ENCODE measurements at regions not wholly inside any gene's neighbourhood (a gene's known extent, or its start where the extent isn't known, plus 50 kb on each side); places are given as distances from the start of the nearest gene placed in this dataset.

DNA sequence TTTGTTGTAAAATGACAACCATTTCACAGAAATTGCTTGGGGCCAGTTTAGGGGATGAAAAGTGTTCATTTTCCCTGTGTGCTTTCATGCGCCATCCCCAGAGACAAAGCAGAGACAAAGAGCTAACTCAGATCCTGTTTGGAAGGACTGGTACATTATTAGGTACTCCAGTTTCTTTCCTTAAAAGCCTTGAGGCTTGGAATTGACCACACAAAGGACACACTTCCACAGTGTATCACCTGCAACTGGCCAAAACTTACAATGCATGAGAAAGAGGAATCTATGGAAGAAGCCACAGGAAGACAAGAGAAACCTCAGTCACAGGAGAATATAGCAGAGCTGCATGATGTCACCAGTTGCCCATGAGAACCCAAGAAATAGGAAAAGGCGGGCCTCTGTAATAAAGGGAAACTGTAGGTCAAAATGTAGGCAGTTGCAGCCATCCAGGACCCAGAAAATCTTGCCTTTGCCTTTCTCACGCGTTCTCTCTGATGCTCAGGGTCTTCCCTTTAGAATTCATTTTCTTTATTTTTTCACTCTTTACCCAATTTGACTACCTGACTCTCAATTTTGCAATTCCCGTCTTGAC, 339.0 kb downstream of the RMST start:
- H3K27ac ChIP-seq (ENCODE audit: low read length), result no peak overlapping the region
- H3K4me3 ChIP-seq (ENCODE audit: low read length), result no peak overlapping the region
- DNase-seq, result no peak

DNA sequence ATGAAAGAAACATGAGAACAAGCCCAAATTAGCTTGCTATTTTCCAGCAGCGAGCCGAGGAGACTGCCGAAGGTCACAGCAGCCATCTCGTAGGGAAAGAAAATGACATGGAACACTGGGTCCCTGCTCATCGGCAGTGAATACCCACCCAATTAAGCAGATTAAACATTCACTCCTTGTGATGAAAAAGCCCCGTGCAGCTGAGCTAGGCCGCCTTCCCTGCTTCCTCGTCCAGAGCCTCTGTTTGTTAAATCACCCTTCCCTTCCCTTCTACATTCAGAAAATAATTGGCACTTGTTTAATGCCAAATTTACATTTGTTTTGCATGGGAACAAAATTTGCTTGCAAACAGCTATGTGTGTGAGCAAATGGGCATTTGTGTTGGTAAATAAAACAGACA, 342.5 kb downstream of the RMST start:
- H3K79me2 ChIP-seq (ENCODE audit: low read length), result no peaks in the 10 kb centered on the region
- H3K9me2 ChIP-seq (replicated peaks; ENCODE audit: insufficient read depth, low read length), result no peaks in the 10 kb centered on the region
- no peak for TF ChIP-seq EZH2 (optimal IDR thresholded peaks at IDR 0.05; ENCODE audit: low read depth, low read length)
- no peak for TF ChIP-seq EZH2phosphoT487 (IDR thresholded peaks at IDR 0.05; ENCODE audit: low read length)
- TF ChIP-seq, protein P1, sequence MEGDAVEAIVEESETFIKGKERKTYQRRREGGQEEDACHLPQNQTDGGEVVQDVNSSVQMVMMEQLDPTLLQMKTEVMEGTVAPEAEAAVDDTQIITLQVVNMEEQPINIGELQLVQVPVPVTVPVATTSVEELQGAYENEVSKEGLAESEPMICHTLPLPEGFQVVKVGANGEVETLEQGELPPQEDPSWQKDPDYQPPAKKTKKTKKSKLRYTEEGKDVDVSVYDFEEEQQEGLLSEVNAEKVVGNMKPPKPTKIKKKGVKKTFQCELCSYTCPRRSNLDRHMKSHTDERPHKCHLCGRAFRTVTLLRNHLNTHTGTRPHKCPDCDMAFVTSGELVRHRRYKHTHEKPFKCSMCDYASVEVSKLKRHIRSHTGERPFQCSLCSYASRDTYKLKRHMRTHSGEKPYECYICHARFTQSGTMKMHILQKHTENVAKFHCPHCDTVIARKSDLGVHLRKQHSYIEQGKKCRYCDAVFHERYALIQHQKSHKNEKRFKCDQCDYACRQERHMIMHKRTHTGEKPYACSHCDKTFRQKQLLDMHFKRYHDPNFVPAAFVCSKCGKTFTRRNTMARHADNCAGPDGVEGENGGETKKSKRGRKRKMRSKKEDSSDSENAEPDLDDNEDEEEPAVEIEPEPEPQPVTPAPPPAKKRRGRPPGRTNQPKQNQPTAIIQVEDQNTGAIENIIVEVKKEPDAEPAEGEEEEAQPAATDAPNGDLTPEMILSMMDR (IDR thresholded peaks at IDR 0.05; ENCODE audit: low read length), result no peak
- no peaks in the 10 kb centered on the region for H3K9me3 ChIP-seq (replicated peaks; ENCODE audit: insufficient read depth, low read length)
- no peak overlapping the region for H3K4me2 ChIP-seq (ENCODE audit: low read depth, low read length)
- H3K4me3 ChIP-seq (ENCODE audit: low read length), result no peak overlapping the region
- H3K27ac ChIP-seq (ENCODE audit: low read length), result no peak overlapping the region
- no peaks in the 10 kb centered on the region for H3K27me3 ChIP-seq (replicated peaks; ENCODE audit: insufficient read depth, low read length)
- no peaks in the 10 kb centered on the region for H3F3A ChIP-seq (ENCODE audit: insufficient read depth, low read length)
- H3K36me3 ChIP-seq (replicated peaks; ENCODE audit: insufficient read depth, low read length), result no peaks in the 10 kb centered on the region
- no peak overlapping the region for H2AFZ ChIP-seq (ENCODE audit: low read length)
- no peak for DNase-seq
- H3K4me1 ChIP-seq (ENCODE audit: low read length), result no peaks in the 10 kb centered on the region
- no peaks in the 10 kb centered on the region for H4K20me1 ChIP-seq (ENCODE audit: insufficient read depth, low read length)
- H3K9ac ChIP-seq (ENCODE audit: low read length), result no peak overlapping the region

More for the DNA sequence above, 339.0 kb downstream of the RMST start:
- no peaks in the 10 kb centered on the region for H3K9me2 ChIP-seq (replicated peaks; ENCODE audit: insufficient read depth, low read length)
- H3F3A ChIP-seq (ENCODE audit: insufficient read depth, low read length), result no peaks in the 10 kb centered on the region
- no peak overlapping the region for H3K9ac ChIP-seq (ENCODE audit: low read length)
- H2AFZ ChIP-seq (ENCODE audit: low read length), result no peak overlapping the region
- TF ChIP-seq EZH2phosphoT487 (IDR thresholded peaks at IDR 0.05; ENCODE audit: low read length) (no peak), EZH2 (optimal IDR thresholded peaks at IDR 0.05; ENCODE audit: low read depth, low read length) (no peak)
- TF ChIP-seq, protein P1 (IDR thresholded peaks at IDR 0.05; ENCODE audit: low read length), result no peak
- no peak overlapping the region for H3K4me2 ChIP-seq (ENCODE audit: low read depth, low read length)
- H3K79me2 ChIP-seq (ENCODE audit: low read length), result no peaks in the 10 kb centered on the region
- no peaks in the 10 kb centered on the region for H3K4me1 ChIP-seq (ENCODE audit: low read length)
- no peaks in the 10 kb centered on the region for H3K9me3 ChIP-seq (replicated peaks; ENCODE audit: insufficient read depth, low read length)
- no peaks in the 10 kb centered on the region for H4K20me1 ChIP-seq (ENCODE audit: insufficient read depth, low read length)
- no peaks in the 10 kb centered on the region for H3K27me3 ChIP-seq (replicated peaks; ENCODE audit: insufficient read depth, low read length)
- no peaks in the 10 kb centered on the region for H3K36me3 ChIP-seq (replicated peaks; ENCODE audit: insufficient read depth, low read length)

DNA sequence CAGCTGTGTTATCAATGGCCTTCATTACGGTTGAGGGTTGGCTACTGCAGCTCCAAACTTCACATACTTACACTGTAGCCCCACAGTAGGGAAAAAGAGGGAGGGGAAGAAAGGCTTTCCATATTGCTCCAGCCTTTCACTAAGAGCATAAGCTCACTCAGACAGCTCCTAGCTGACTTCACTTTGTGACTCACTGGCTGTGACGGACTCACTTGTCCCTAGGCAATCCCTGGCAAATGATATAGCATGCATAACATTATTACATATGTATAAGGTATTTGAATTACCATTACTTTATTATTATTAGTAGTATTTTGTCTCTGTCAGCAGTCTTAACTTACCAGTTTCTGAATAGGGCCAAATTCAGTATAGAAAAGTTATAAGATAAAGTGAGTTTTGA, 350.7 kb downstream of the RMST start:
- H3K4me1 ChIP-seq (ENCODE audit: low read length), result no peaks in the 10 kb centered on the region
- H3K4me3 ChIP-seq (ENCODE audit: low read length), result no peak overlapping the region
- no peak overlapping the region for H2AFZ ChIP-seq (ENCODE audit: low read length)
- no peaks in the 10 kb centered on the region for H3K9me2 ChIP-seq (replicated peaks; ENCODE audit: insufficient read depth, low read length)
- no peak overlapping the region for H3K9ac ChIP-seq (ENCODE audit: low read length)
- no peaks in the 10 kb centered on the region for H3K79me2 ChIP-seq (ENCODE audit: low read length)
- no peaks in the 10 kb centered on the region for H3K9me3 ChIP-seq (replicated peaks; ENCODE audit: insufficient read depth, low read length)
- TF ChIP-seq EZH2 (optimal IDR thresholded peaks at IDR 0.05; ENCODE audit: low read depth, low read length) (no peak), EZH2phosphoT487 (IDR thresholded peaks at IDR 0.05; ENCODE audit: low read length) (no peak)
- TF ChIP-seq, protein P1 (IDR thresholded peaks at IDR 0.05; ENCODE audit: low read length), result no peak
- no peak overlapping the region for H3K27ac ChIP-seq (ENCODE audit: low read length)
- no peaks in the 10 kb centered on the region for H3F3A ChIP-seq (ENCODE audit: insufficient read depth, low read length)
- H3K4me2 ChIP-seq (ENCODE audit: low read depth, low read length), result no peak overlapping the region
- H4K20me1 ChIP-seq (ENCODE audit: insufficient read depth, low read length), result no peaks in the 10 kb centered on the region
- DNase-seq, result no peak
- no peaks in the 10 kb centered on the region for H3K36me3 ChIP-seq (replicated peaks; ENCODE audit: insufficient read depth, low read length)
- no peaks in the 10 kb centered on the region for H3K27me3 ChIP-seq (replicated peaks; ENCODE audit: insufficient read depth, low read length)
